ENCODE measurements at regions not wholly inside any gene's neighbourhood (a gene's known extent, or its start where the extent isn't known, plus 50 kb on each side); places are given as distances from the start of the nearest gene placed in this dataset.
A peak's percentile ranks its signal among the peaks of the same experiment; 100 is the strongest.

DNA sequence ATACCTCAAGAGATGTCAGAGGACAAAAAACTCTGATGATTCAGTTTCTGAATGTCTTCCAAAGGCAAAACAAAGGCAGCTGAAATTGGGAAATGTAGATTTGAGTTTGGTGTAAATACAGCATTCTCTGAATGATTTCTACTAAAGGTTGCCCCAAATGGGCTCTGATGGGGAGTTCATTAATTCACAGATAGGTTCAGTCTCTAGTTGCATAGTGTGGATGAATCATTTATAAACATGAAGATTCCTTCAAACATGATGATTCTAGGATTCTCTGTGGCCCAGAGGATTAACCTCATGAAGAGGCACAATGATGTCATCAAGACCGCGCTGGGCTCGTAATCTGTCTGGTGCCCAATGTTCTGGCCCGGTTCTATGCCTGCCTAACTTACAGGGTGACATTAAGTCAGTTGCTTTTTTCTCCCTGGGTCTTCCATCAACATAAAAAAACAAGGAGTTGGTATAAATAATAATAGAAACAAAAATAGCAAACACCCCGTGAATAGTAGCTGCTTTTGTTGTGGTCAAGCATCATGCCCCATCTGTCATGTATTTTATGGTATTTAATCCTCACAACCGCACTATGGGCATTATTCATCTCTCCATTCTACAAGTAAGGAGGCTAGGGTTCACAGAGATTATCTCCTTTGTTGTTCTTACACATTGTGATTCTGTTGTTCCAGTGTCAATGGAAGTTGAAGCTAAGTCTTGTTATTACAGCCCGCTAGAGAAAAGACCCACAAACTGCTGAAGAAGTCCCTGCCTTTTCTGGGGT is 509.6 kb upstream of the USP24 start:
- TF ChIP-seq EZH2 (IDR thresholded peaks at IDR 0.05; ENCODE audit: low read length, unreplicated experiment): no peak
- no peak for TF ChIP-seq CTCF (conservative IDR thresholded peaks at IDR 0.05; ENCODE audit: low read depth, low read length)
- no peak for TF ChIP-seq EZH2phosphoT487 (IDR thresholded peaks at IDR 0.05; ENCODE audit: borderline replicate concordance, low read length)
- no TSS peak for BruUV-seq (replicated peaks)
- Histone ChIP-seq H3K9ac (ENCODE audit: low read length) (peak overlapping the region; percentile 25; the same call in 1 of the 2 replicates), H4K20me1 (ENCODE audit: low read length) (no peaks in the 10 kb centered on the region), H3K27ac (ENCODE audit: low read length) (peak overlapping the region; percentile 89), H3K36me3 (ENCODE audit: low read depth, low read length) (no peaks in the 10 kb centered on the region), H2AFZ (ENCODE audit: low read length) (no peak overlapping the region), H3F3A (ENCODE audit: low read length, unreplicated experiment) (peaks cover under 1% of the 10 kb centered on the region), H3K79me2 (ENCODE audit: low read length) (no peaks in the 10 kb centered on the region), H3K9me3 (ENCODE audit: low read length) (no peaks in the 10 kb centered on the region), H3K4me2 (ENCODE audit: low read length) (peak overlapping the region; percentile 58), H3K9me2 (replicated peaks; ENCODE audit: low read length) (no peaks in the 10 kb centered on the region), H3K4me1 (ENCODE audit: insufficient read depth, low read length) (peaks cover 42% of the 10 kb centered on the region), H3K27me3 (ENCODE audit: low read length) (no peaks in the 10 kb centered on the region), H3K4me3 (ENCODE audit: low read length) (peak overlapping the region; percentile 5; the same call in 1 of the 2 replicates)
- ChIA-PET CTCF (no interaction called here), POLR2A (ENCODE audit: unreplicated experiment) (no interaction called here)
- intact Hi-C loops (cut with micrococcal nuclease): loop anchor here (2.0 kb wide), 2 partner anchors 40 to 56 kb away; no protein-coding TSS in a partner anchor
- no peak for ATAC-seq
- peak; percentile 51 for DNase-seq

- Histone ChIP-seq H3K36me3 (ENCODE audit: low read depth, low read length) (no peaks in the 10 kb centered on the region), H3K4me2 (ENCODE audit: low read length) (no peak overlapping the region), H3K9ac (ENCODE audit: low read length) (no peak overlapping the region), H3K27me3 (ENCODE audit: low read length) (no peaks in the 10 kb centered on the region), H3K27ac (ENCODE audit: low read length) (no peak overlapping the region), H4K20me1 (ENCODE audit: low read length) (no peaks in the 10 kb centered on the region), H3K9me2 (replicated peaks; ENCODE audit: low read length) (no peaks in the 10 kb centered on the region), H2AFZ (ENCODE audit: low read length) (no peak overlapping the region), H3K4me3 (ENCODE audit: low read length) (no peak overlapping the region), H3K79me2 (ENCODE audit: low read length) (no peaks in the 10 kb centered on the region), H3K9me3 (ENCODE audit: low read length) (no peaks in the 10 kb centered on the region), H3K4me1 (ENCODE audit: insufficient read depth, low read length) (peaks cover 60% of the 10 kb centered on the region), H3F3A (ENCODE audit: low read length, unreplicated experiment) (peaks cover 6% of the 10 kb centered on the region)
- ATAC-seq (no peak), DNase-seq (no peak)
- POLR2A ChIA-PET (ENCODE audit: unreplicated experiment): no interaction called here
- no peak for TF ChIP-seq CTCF (conservative IDR thresholded peaks at IDR 0.05; ENCODE audit: low read depth, low read length)
- no peak for TF ChIP-seq EZH2phosphoT487 (IDR thresholded peaks at IDR 0.05; ENCODE audit: borderline replicate concordance, low read length)
- no peak for TF ChIP-seq EZH2 (IDR thresholded peaks at IDR 0.05; ENCODE audit: low read length, unreplicated experiment)
- intact Hi-C loops (cut with micrococcal nuclease): no loop called here
- CTCF ChIA-PET: no interaction called here
- no TSS peak for BruUV-seq (replicated peaks)
Observed at GRCh38 chr1:55723001-55723400, 507.8 kb upstream of the USP24 start.

DNA sequence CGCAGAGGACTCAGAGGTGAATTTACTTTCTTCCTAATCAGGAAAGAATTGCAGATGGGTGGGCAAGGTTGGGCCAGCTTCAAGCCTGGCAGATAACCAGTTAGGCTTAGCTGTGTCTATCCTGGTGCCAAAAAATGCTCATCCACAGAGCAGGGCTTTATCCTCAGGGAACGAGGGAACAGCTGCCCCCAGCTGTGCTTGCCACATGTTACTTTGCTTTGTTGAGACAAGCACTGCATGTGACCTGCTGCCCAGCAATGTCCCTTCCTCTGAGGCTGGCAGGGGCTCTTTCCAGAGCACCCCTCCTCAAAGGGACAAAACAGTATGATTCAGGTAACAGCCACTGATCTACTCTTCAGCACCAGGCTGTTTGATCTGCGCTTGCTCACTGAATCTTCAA is 505.1 kb upstream of the USP24 start:
- no peaks in the 10 kb centered on the region for H3K27me3 ChIP-seq (ENCODE audit: low read length)
- no peak for ATAC-seq
- peaks cover 6% of the 10 kb centered on the region for H3F3A ChIP-seq (ENCODE audit: low read length, unreplicated experiment)
- H3K79me2 ChIP-seq (ENCODE audit: low read length): no peaks in the 10 kb centered on the region
- H4K20me1 ChIP-seq (ENCODE audit: low read length): no peaks in the 10 kb centered on the region
- TF ChIP-seq EZH2phosphoT487 (IDR thresholded peaks at IDR 0.05; ENCODE audit: borderline replicate concordance, low read length) (no peak), CTCF (conservative IDR thresholded peaks at IDR 0.05; ENCODE audit: low read depth, low read length) (no peak), EZH2 (IDR thresholded peaks at IDR 0.05; ENCODE audit: low read length, unreplicated experiment) (no peak)
- CTCF ChIA-PET: no interaction called here
- H3K27ac ChIP-seq (ENCODE audit: low read length): no peak overlapping the region
- H2AFZ ChIP-seq (ENCODE audit: low read length): no peak overlapping the region
- POLR2A ChIA-PET (ENCODE audit: unreplicated experiment): no interaction called here
- H3K4me1 ChIP-seq (ENCODE audit: insufficient read depth, low read length): peaks cover 49% of the 10 kb centered on the region
- H3K4me3 ChIP-seq (ENCODE audit: low read length): no peak overlapping the region
- no peaks in the 10 kb centered on the region for H3K9me3 ChIP-seq (ENCODE audit: low read length)
- no peak for DNase-seq
- no peaks in the 10 kb centered on the region for H3K36me3 ChIP-seq (ENCODE audit: low read depth, low read length)
- H3K9me2 ChIP-seq (replicated peaks; ENCODE audit: low read length): no peaks in the 10 kb centered on the region
- BruUV-seq (replicated peaks): no TSS peak
- H3K4me2 ChIP-seq (ENCODE audit: low read length): no peak overlapping the region
- H3K9ac ChIP-seq (ENCODE audit: low read length): no peak overlapping the region
- intact Hi-C loops (cut with micrococcal nuclease): no loop called here
